Suprapubic skin (tissue), 3 donors: ENCODE measurements at regions not wholly inside any gene's neighbourhood (a gene's known extent, or its start where the extent isn't known, plus 50 kb on each side); places are given as distances from the start of the nearest gene placed in this dataset.

Source experiments
- POLR2A ChIP-seq, 2 donors: fragments of 450-650 bp; IDR thresholded peaks; one replicate each; pipeline ENCODE4 v1.6.1; 2017; ENCODE audit warnings: antibody characterized with exemption in 2 of 2, mild to moderate bottlenecking in 2 of 2, moderate library complexity in 2 of 2
- TF ChIP-seq, protein P1 (sequence below), 2 donors: fragments of 200-600 bp in 1 of 2; fragments of 450-650 bp in 1 of 2; sonication (generic) in 1 of 2; IDR thresholded peaks; one replicate each; pipeline ENCODE4 v1.5.1; 2016 to 2019; ENCODE audit warnings: antibody characterized with exemption in 2 of 2, mild to moderate bottlenecking in 1 of 2, moderate library complexity in 1 of 2

DNA sequence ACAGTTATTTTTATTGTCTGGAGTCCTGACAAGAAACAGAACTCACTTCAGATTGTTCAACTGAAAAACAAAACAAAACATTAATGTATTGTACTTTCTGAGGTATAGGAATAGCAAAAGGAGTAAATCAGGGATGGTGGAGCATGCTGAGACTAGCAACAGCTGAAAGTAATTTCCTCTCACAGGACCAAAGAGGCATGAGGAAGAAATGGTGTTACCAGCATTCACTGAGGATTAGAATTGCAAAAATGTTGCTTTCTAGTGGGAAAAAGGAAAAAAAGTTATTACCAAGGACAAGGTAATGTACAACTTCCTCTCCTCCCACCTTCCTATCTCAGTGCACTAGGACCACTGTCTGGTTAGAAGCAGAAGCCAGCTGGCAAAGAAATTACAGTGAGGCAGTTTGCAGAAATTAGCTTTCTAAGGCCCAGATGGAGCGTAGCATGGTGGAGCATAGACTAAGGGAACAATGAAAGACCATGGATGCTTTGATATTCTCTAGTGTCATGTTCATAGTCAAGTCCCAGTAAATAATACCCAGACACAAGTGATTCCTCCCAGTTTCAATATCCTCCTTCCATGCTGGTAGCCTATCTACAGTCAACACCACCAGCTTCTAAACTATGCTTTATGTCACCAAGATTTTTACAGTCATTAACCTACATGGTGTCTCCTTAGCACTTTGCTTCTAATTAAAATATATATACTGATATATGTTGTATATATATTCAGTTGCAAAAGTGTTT, 133.7 kb upstream of the DCN start:
- TF ChIP-seq, protein P1, sequence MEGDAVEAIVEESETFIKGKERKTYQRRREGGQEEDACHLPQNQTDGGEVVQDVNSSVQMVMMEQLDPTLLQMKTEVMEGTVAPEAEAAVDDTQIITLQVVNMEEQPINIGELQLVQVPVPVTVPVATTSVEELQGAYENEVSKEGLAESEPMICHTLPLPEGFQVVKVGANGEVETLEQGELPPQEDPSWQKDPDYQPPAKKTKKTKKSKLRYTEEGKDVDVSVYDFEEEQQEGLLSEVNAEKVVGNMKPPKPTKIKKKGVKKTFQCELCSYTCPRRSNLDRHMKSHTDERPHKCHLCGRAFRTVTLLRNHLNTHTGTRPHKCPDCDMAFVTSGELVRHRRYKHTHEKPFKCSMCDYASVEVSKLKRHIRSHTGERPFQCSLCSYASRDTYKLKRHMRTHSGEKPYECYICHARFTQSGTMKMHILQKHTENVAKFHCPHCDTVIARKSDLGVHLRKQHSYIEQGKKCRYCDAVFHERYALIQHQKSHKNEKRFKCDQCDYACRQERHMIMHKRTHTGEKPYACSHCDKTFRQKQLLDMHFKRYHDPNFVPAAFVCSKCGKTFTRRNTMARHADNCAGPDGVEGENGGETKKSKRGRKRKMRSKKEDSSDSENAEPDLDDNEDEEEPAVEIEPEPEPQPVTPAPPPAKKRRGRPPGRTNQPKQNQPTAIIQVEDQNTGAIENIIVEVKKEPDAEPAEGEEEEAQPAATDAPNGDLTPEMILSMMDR (IDR thresholded peaks at IDR 0.05): no peak
- TF ChIP-seq POLR2A (IDR thresholded peaks at IDR 0.05): no peak
